ENCODE measurements at regions not wholly inside any gene's neighbourhood (a gene's known extent, or its start where the extent isn't known, plus 50 kb on each side); places are given as distances from the start of the nearest gene placed in this dataset.

DNA sequence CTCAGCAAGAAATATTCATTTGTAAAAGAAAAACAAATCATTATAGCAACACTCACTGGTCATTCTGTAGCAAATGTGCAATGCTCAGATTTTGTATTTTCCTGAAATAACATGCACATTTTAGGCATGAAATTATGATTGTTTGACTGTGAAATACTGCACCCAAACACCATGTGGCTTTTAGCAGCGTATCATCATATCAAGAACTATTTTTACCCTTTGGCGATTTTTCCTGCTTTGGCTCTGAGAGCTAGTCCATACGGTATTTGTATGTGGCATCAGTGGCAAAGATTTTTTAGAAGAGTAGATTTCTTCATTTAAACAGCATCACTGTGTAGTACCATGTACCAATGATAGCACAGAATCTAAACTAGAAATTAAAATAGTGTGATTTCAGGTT is 493.1 kb downstream of the NR4A2 start:
- no peak overlapping the region for H3K4me3 ChIP-seq
- TF ChIP-seq, protein P1, sequence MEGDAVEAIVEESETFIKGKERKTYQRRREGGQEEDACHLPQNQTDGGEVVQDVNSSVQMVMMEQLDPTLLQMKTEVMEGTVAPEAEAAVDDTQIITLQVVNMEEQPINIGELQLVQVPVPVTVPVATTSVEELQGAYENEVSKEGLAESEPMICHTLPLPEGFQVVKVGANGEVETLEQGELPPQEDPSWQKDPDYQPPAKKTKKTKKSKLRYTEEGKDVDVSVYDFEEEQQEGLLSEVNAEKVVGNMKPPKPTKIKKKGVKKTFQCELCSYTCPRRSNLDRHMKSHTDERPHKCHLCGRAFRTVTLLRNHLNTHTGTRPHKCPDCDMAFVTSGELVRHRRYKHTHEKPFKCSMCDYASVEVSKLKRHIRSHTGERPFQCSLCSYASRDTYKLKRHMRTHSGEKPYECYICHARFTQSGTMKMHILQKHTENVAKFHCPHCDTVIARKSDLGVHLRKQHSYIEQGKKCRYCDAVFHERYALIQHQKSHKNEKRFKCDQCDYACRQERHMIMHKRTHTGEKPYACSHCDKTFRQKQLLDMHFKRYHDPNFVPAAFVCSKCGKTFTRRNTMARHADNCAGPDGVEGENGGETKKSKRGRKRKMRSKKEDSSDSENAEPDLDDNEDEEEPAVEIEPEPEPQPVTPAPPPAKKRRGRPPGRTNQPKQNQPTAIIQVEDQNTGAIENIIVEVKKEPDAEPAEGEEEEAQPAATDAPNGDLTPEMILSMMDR (IDR thresholded peaks at IDR 0.05), result no peak
- no peak for TF ChIP-seq POLR2A (IDR thresholded peaks at IDR 0.05)
- H3K4me1 ChIP-seq, result no peaks in the 10 kb centered on the region
- no peaks in the 10 kb centered on the region for H3K36me3 ChIP-seq
- DNase-seq, result no peak
- no peak overlapping the region for H3K27ac ChIP-seq
- intact Hi-C loops (cut with DNase I; ENCODE audit: low total_unique reads), result no loop called here
- no peaks in the 10 kb centered on the region for H3K9me3 ChIP-seq
- no peaks in the 10 kb centered on the region for H3K27me3 ChIP-seq

DNA sequence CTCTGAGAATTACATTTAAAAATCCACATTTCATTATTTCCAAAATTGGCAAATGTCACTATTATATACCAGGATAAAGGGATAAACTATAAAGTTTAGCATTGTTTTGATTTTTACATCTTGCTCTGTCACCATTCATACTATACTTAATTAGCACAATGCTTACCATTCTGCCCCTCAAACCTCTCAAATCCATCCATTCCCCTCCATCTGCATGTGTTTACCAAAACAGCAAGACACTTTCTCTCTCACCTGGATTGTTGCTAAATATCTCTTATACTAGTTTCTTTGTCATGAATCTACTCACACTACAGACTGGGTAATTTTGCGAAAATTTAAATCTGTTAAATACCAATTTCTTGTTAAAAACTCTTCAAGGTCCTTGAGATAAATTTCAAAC is 496.1 kb downstream of the NR4A2 start:
- TF ChIP-seq, protein P1 (IDR thresholded peaks at IDR 0.05), result no peak
- no peak for TF ChIP-seq POLR2A (IDR thresholded peaks at IDR 0.05)
- Histone ChIP-seq H3K27me3 (no peaks in the 10 kb centered on the region), H3K27ac (no peak overlapping the region), H3K36me3 (no peaks in the 10 kb centered on the region), H3K4me1 (no peaks in the 10 kb centered on the region), H3K9me3 (no peaks in the 10 kb centered on the region), H3K4me3 (no peak overlapping the region)
- no peak for DNase-seq
- intact Hi-C loops (cut with DNase I; ENCODE audit: low total_unique reads), result no loop called here

DNA sequence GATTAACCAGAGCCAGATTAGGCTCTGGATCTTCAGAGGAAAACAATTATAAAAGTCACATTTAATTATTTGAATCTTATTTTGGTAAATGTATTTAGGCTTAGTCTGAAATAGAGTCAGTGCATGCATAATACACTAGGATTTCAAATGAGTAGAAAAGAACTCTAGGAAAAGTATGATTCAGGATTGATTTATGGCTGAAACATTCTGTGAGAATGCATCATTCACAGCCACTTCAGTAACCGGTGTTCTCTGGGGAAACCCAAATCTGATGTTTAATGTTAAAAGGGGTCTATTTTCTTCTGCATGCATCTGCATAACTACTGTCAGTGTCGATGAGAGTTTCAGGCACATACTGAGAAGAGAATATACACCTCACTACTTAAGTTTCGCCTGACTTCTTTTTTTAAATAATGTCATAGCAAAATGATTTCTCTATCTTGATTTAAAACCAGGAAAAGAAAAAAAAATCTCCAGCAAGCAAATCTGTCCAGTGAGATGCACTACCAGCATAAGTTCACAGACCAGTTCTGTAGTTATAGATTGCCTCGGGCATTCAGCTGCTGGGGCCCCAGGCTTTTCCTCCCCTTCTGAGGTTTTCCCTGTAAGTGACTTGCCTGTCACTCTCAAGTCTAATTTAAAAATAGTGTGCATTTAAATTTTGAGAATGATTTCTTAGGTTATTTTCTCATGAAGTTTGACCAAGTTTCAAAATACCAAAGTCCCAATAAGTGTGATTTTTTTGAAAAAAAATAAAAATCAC is 501.5 kb downstream of the NR4A2 start:
- DNase-seq, result no peak
- Histone ChIP-seq H3K27ac (no peak overlapping the region), H3K4me3 (no peak overlapping the region), H3K4me1 (no peaks in the 10 kb centered on the region), H3K9me3 (no peaks in the 10 kb centered on the region), H3K36me3 (no peaks in the 10 kb centered on the region), H3K27me3 (no peaks in the 10 kb centered on the region)
- intact Hi-C loops (cut with DNase I; ENCODE audit: low total_unique reads), result no loop called here
- TF ChIP-seq, protein P1 (IDR thresholded peaks at IDR 0.05), result no peak

DNA sequence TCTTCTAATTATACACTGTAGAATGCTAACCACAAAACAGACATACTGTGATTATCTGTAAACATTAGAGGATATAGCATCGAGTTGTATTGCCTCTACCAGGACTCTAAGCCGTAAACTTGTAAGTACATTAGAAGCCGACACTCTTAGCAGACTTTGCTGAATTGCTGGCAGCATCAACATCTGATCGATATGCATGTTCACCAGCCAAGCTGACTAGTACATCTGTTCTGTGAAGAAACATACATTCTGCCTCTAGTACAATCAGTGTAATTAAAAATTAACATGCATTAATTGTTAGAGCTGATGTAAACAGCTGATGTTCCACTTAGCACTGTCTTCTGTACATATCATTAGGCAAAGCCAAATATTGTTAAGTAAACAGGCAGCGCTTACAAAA is 502.2 kb downstream of the NR4A2 start:
- no peak for DNase-seq
- H3K36me3 ChIP-seq, result no peaks in the 10 kb centered on the region
- no peak overlapping the region for H3K4me3 ChIP-seq
- H3K9me3 ChIP-seq, result no peaks in the 10 kb centered on the region
- intact Hi-C loops (cut with DNase I; ENCODE audit: low total_unique reads), result no loop called here
- no peak overlapping the region for H3K27ac ChIP-seq
- H3K4me1 ChIP-seq, result no peaks in the 10 kb centered on the region
- TF ChIP-seq, protein P1 (IDR thresholded peaks at IDR 0.05), result no peak
- no peak for TF ChIP-seq POLR2A (IDR thresholded peaks at IDR 0.05)
- H3K27me3 ChIP-seq, result no peaks in the 10 kb centered on the region

DNA sequence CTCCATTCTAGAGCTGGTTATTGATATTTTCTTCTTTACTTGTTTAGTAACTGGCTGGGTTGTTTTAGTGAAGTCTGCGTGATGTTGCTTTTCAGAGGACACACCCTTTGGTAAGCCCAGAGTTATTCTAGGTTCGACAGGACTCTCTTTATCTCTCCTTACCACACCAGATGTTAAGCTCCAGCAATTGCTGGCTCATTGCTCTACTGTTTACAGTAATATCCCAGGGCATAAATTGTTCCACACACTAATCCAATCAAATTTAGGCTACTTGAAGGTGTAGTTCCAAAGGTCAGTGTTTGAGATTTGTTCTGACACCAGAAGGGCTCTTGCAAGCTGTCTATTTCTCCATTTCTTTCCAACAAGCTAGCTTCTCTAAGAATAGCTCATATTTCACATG is 506.6 kb downstream of the NR4A2 start:
- no peak for DNase-seq
- Histone ChIP-seq H3K36me3 (no peaks in the 10 kb centered on the region), H3K9me3 (no peaks in the 10 kb centered on the region), H3K27ac (no peak overlapping the region), H3K4me1 (no peaks in the 10 kb centered on the region), H3K27me3 (peaks cover 0 to 2% of the 10 kb centered on the region in 2 donors), H3K4me3 (no peak overlapping the region)
- intact Hi-C loops (cut with DNase I; ENCODE audit: low total_unique reads), result no loop called here
- TF ChIP-seq, protein P1 (IDR thresholded peaks at IDR 0.05), result no peak
- no peak for TF ChIP-seq POLR2A (IDR thresholded peaks at IDR 0.05)
